ENCODE measurements at regions not wholly inside any gene's neighbourhood (a gene's known extent, or its start where the extent isn't known, plus 50 kb on each side); places are given as distances from the start of the nearest gene placed in this dataset.

DNA sequence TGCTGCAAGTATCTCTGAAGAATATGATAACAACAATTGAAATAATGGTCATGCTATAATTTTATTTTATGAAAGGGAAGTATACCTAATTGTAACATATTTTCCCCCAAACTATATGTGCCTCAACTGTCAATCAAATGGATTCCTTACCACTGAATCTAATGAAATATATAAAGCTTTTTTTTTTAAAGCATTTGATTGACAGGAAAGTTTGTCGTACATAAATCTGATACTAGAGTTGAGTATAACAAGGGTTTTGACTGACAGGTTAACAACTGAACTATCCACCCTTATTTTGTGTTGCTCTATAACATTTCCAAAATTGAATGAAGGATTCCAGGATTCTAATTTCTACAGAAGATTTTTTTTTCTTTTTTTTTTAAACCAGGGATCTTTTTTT is 1333.3 kb upstream of the SLC39A10 start:
- intact Hi-C loops (cut with micrococcal nuclease) (no loop called here), dilution Hi-C loops (cut with MboI; ENCODE audit: extremely low pct_ligation_motif_present, low sequenced_read_pairs) (no loop called here)
- Histone ChIP-seq H3K9me1 (replicated peaks; ENCODE audit: control insufficient read depth, extremely low read depth, insufficient read depth, low read length) (no peaks in the 10 kb centered on the region), H3K9ac (replicated peaks; ENCODE audit: extremely low read depth, insufficient read depth, low read length) (no peak overlapping the region), H3K4me2 (ENCODE audit: insufficient read depth, low read length) (no peak overlapping the region), H4K20me1 (replicated peaks; ENCODE audit: control insufficient read depth, extremely low read depth, insufficient read depth, low read length) (no peaks in the 10 kb centered on the region), H3K4me1 (ENCODE audit: control insufficient read depth, extremely low read depth, insufficient read depth, low read length) (no peaks in the 10 kb centered on the region), H3K4me3 (replicated peaks in 1 of 3; ENCODE audit: insufficient read depth in 1 of 3, low read depth in 1 of 3, low read length in 3 of 3) (no peak overlapping the region), H2AFZ (ENCODE audit: low read depth, low read length) (no peak overlapping the region), H3K27ac (ENCODE audit: insufficient read depth, low read depth, low read length) (no peak overlapping the region), H3K9me3 (replicated peaks; ENCODE audit: control insufficient read depth, insufficient read depth, low read length) (no peaks in the 10 kb centered on the region), H3K27me3 (ENCODE audit: control insufficient read depth in 2 of 2, insufficient read depth in 2 of 2, low read length in 2 of 2) (no peaks in the 10 kb centered on the region), H3K79me2 (ENCODE audit: control insufficient read depth, insufficient read depth, low read length) (no peaks in the 10 kb centered on the region), H3K36me3 (ENCODE audit: control insufficient read depth in 2 of 2, extremely low read depth in 1 of 2, insufficient read depth in 2 of 2, low read length in 2 of 2) (no peaks in the 10 kb centered on the region)
- no peak for DNase-seq (ENCODE audit: low read depth, low spot score)
- ChIA-PET POLR2A (no interaction called here), CTCF (interaction anchor here (0.7 kb wide), 1 partner anchor 1880 kb away, joined by 4 read pairs; no protein-coding TSS in a partner anchor)
- no TSS peak for BruUV-seq (replicated peaks)
- no peak for FAIRE-seq
- TF ChIP-seq, protein P1, sequence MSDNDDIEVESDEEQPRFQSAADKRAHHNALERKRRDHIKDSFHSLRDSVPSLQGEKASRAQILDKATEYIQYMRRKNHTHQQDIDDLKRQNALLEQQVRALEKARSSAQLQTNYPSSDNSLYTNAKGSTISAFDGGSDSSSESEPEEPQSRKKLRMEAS (IDR thresholded peaks at IDR 0.05; ENCODE audit: insufficient read depth, insufficient read length): no peak
- TF ChIP-seq GATA2 (IDR thresholded peaks at IDR 0.05; ENCODE audit: insufficient read depth, insufficient read length, low read depth, low read length): no peak
- no peak for TF ChIP-seq EZH2 (IDR thresholded peaks at IDR 0.05; ENCODE audit: borderline replicate concordance, low read depth, low read length, severe bottlenecking)
- TF ChIP-seq POLR2A (IDR thresholded peaks at IDR 0.05; ENCODE audit: low read depth, low read length): no peak
- no peak for TF ChIP-seq POLR2AphosphoS5 (IDR thresholded peaks at IDR 0.05; ENCODE audit: insufficient read depth, low read depth, low read length)
- TF ChIP-seq FOS (IDR thresholded peaks at IDR 0.05; ENCODE audit: borderline replicate concordance, insufficient read depth, low read length): no peak

DNA sequence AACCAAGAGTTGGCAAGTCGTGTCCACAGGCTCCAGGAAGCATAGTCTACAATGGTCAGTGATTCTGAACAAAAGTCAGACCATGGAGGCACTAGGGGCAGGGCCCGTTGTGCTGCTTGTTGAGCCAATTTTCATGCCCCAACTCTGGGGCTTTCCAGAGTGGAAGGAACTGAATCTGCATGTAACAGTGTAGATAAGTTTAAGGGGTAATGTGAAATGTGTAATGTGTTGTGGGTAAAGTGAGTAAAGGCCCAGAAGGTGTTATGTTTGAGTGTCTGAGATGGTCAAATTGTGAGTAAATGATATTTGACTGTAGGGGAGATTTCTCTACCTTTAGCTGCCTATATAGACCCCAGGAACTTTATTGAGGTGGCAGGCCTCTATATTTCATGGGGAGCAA is 1336.5 kb upstream of the SLC39A10 start:
- Histone ChIP-seq H2AFZ (ENCODE audit: low read depth, low read length) (no peak overlapping the region), H3K4me2 (ENCODE audit: insufficient read depth, low read length) (no peak overlapping the region), H3K9me1 (replicated peaks; ENCODE audit: control insufficient read depth, extremely low read depth, insufficient read depth, low read length) (no peaks in the 10 kb centered on the region), H3K27me3 (ENCODE audit: control insufficient read depth in 2 of 2, insufficient read depth in 2 of 2, low read length in 2 of 2) (no peaks in the 10 kb centered on the region), H3K9ac (replicated peaks; ENCODE audit: extremely low read depth, insufficient read depth, low read length) (no peak overlapping the region), H3K4me1 (ENCODE audit: control insufficient read depth, extremely low read depth, insufficient read depth, low read length) (no peaks in the 10 kb centered on the region), H3K79me2 (ENCODE audit: control insufficient read depth, insufficient read depth, low read length) (no peaks in the 10 kb centered on the region), H3K4me3 (replicated peaks in 1 of 3; ENCODE audit: insufficient read depth in 1 of 3, low read depth in 1 of 3, low read length in 3 of 3) (no peak overlapping the region), H3K9me3 (replicated peaks; ENCODE audit: control insufficient read depth, insufficient read depth, low read length) (no peaks in the 10 kb centered on the region), H4K20me1 (replicated peaks; ENCODE audit: control insufficient read depth, extremely low read depth, insufficient read depth, low read length) (no peaks in the 10 kb centered on the region), H3K36me3 (ENCODE audit: control insufficient read depth in 2 of 2, extremely low read depth in 1 of 2, insufficient read depth in 2 of 2, low read length in 2 of 2) (no peaks in the 10 kb centered on the region), H3K27ac (ENCODE audit: insufficient read depth, low read depth, low read length) (no peak overlapping the region)
- DNase-seq (ENCODE audit: low read depth, low spot score): no peak
- no peak for TF ChIP-seq MYC (IDR thresholded peaks at IDR 0.05; ENCODE audit: low read depth, low read length)
- TF ChIP-seq GATA2 (IDR thresholded peaks at IDR 0.05; ENCODE audit: insufficient read depth, insufficient read length, low read depth, low read length): no peak
- TF ChIP-seq FOS (IDR thresholded peaks at IDR 0.05; ENCODE audit: borderline replicate concordance, insufficient read depth, low read length): no peak
- ChIA-PET CTCF (no interaction called here), POLR2A (no interaction called here)
- intact Hi-C loops (cut with micrococcal nuclease): no loop called here
- BruUV-seq (replicated peaks): no TSS peak
- dilution Hi-C loops (cut with MboI; ENCODE audit: extremely low pct_ligation_motif_present, low sequenced_read_pairs): no loop called here
- no peak for FAIRE-seq

Data from endothelial cell of umbilical vein (primary cell).